ENCODE measurements at regions not wholly inside any gene's neighbourhood (a gene's known extent, or its start where the extent isn't known, plus 50 kb on each side); places are given as distances from the start of the nearest gene placed in this dataset.

DNA sequence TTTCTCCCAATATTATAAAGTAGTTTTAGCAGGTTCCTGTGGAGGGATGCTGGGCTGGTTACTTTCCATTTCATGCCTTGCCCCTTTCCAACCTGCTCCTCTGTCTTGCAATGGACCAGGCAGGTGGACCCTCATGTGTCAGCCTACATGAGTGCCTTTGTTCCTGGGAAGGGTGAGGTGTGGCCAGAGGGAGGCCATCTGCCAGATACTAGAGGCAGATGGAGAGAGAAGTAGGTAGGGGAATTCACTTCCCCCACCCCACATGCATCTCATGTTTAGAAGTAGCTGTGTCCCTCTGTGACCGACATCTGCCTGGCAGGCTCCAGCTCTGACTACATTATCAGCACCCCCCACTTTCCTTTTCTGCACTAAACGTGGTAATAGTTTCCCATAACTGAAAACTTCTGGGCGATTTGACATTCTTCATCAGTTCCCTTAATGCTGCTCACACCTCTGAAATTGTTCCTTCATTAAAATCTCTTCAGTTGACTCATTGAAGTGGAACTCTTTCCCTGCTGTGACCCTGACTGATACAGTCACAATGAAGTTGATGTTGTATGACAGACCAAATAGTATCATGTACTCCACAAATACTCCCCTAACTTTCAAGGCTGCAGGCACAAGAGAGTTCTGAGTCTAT is 396.3 kb upstream of the FZD8 start:
- no peak for DNase-seq (ENCODE audit: low read depth, low spot score)
- CTCF ChIA-PET, result no interaction called here
- POLR2A ChIA-PET, result no interaction called here
- Histone ChIP-seq H3K27ac (ENCODE audit: low read depth, low read length) (no peak overlapping the region), H3K9me3 (ENCODE audit: control insufficient read depth, insufficient read depth, low read length) (no peaks in the 10 kb centered on the region), H3K4me3 (ENCODE audit: low read depth, low read length) (no peak overlapping the region), H3K27me3 (ENCODE audit: control insufficient read depth, insufficient read depth, low read length) (no peaks in the 10 kb centered on the region)
- no peak for TF ChIP-seq CTCF (IDR thresholded peaks at IDR 0.05; ENCODE audit: low read depth, low read length)

DNA sequence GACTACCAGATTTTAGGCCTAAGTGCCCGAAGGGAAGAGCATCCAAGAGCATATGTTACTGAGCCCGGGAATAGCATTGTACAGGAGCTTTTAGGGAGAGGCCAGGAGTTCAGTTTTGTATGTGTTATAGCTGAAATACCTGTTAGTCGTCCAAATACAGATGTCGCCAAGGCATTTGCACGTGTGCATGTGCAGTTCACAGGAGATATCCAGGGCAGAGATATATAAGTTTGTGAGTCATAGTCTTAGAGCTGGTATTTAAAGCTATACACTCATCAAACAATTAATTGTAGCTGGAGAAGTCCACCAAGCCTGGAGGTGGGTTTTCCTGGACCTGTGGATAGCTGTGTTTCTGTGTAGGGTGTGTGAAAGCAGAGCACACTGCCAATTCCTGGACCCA is 394.0 kb upstream of the FZD8 start:
- Histone ChIP-seq H3K27ac (ENCODE audit: low read depth, low read length) (no peak overlapping the region), H3K9me3 (ENCODE audit: control insufficient read depth, insufficient read depth, low read length) (no peaks in the 10 kb centered on the region), H3K4me3 (ENCODE audit: low read depth, low read length) (no peak overlapping the region), H3K27me3 (ENCODE audit: control insufficient read depth, insufficient read depth, low read length) (no peaks in the 10 kb centered on the region)
- no peak for DNase-seq (ENCODE audit: low read depth, low spot score)
- CTCF ChIA-PET, result interaction anchor here (0.7 kb wide), 1 partner anchor 423 kb away, joined by 3 read pairs; no protein-coding TSS in a partner anchor
- POLR2A ChIA-PET, result interaction anchor here (0.6 kb wide), 1 partner anchor 395 kb away, joined by 3 read pairs; no protein-coding TSS in a partner anchor
- TF ChIP-seq CTCF (IDR thresholded peaks at IDR 0.05; ENCODE audit: low read depth, low read length), result no peak

DNA sequence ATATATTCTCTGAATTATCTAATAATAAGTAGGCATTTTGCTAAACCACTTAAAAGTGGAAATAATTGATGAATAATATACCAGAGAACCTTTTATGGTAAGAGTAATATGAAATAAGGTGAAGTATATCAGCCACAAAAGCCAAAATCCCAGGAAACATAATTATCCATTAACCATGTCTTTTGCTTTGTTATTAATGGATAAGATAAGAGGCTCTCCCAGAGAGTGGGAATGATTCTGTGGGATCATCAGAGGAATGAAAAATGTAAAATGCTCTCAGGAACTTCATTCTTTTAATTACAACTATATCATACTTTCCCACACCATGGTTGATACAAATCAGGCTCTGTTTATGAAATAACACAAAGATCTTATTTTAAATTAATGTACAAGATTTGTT is 391.7 kb upstream of the FZD8 start:
- H3K27ac ChIP-seq (ENCODE audit: low read depth, low read length), result no peak overlapping the region
- ChIA-PET CTCF (interaction anchor here (1.6 kb wide), 1 partner anchor 397 kb away, joined by 5 read pairs; no protein-coding TSS in a partner anchor), POLR2A (no interaction called here)
- no peak overlapping the region for H3K4me3 ChIP-seq (ENCODE audit: low read depth, low read length)
- DNase-seq (ENCODE audit: low read depth, low spot score), result no peak
- H3K9me3 ChIP-seq (ENCODE audit: control insufficient read depth, insufficient read depth, low read length), result no peaks in the 10 kb centered on the region
- no peaks in the 10 kb centered on the region for H3K27me3 ChIP-seq (ENCODE audit: control insufficient read depth, insufficient read depth, low read length)
- no peak for TF ChIP-seq CTCF (IDR thresholded peaks at IDR 0.05; ENCODE audit: low read depth, low read length)

- POLR2A ChIA-PET, result no interaction called here
- no peaks in the 10 kb centered on the region for H3K9me3 ChIP-seq (ENCODE audit: control insufficient read depth, insufficient read depth, low read length)
- no peak for DNase-seq (ENCODE audit: low read depth, low spot score)
- no peak overlapping the region for H3K4me3 ChIP-seq (ENCODE audit: low read depth, low read length)
- no peaks in the 10 kb centered on the region for H3K27me3 ChIP-seq (ENCODE audit: control insufficient read depth, insufficient read depth, low read length)
- TF ChIP-seq CTCF (IDR thresholded peaks at IDR 0.05; ENCODE audit: low read depth, low read length), result no peak
- CTCF ChIA-PET, result interaction anchor here (0.5 kb wide), 1 partner anchor 854 kb away, joined by 3 read pairs; no protein-coding TSS in a partner anchor
- H3K27ac ChIP-seq (ENCODE audit: low read depth, low read length), result no peak overlapping the region
These were observed 388.4 kb upstream of the FZD8 start for GRCh38 chr10:36030516-36030915.

GRCh38 chr10:36026656-36027390 is 384.7 kb upstream of the FZD8 start:
- ChIA-PET CTCF (no interaction called here), POLR2A (no interaction called here)

More at GRCh38 chr10:36026656-36027390, 384.7 kb upstream of the FZD8 start:
- no peaks in the 10 kb centered on the region for H3K27me3 ChIP-seq (ENCODE audit: control insufficient read depth, insufficient read depth, low read length)
- H3K4me3 ChIP-seq (ENCODE audit: low read depth, low read length), result no peak overlapping the region
- DNase-seq (ENCODE audit: low read depth, low spot score), result no peak
- H3K9me3 ChIP-seq (ENCODE audit: control insufficient read depth, insufficient read depth, low read length), result no peaks in the 10 kb centered on the region
- H3K27ac ChIP-seq (ENCODE audit: low read depth, low read length), result no peak overlapping the region
- no peak for TF ChIP-seq CTCF (IDR thresholded peaks at IDR 0.05; ENCODE audit: low read depth, low read length)
